PFSK-1 (cell line): ENCODE measurements at regions not wholly inside any gene's neighbourhood (a gene's known extent, or its start where the extent isn't known, plus 50 kb on each side); places are given as distances from the start of the nearest gene placed in this dataset.

Experiments
- FOXP2 ChIP-seq: optimal IDR thresholded peaks from 2 replicates; pipeline ENCODE3; 2011; ENCODE audit warnings: borderline replicate concordance, control low read depth, inconsistent platforms; ENCODE audit not compliant: insufficient read depth; ENCODE audit errors: extremely low read length, extremely low read depth
- POLR2AphosphoS5 ChIP-seq: IDR thresholded peaks from 2 replicates; pipeline ENCODE4 v1.6.1; 2012; ENCODE audit warnings: low read depth, mild to moderate bottlenecking, control low read depth, low read length, moderate library complexity
- SIN3A ChIP-seq: IDR thresholded peaks from 2 replicates; pipeline ENCODE4 v1.6.1; 2012; ENCODE audit warnings: mild to moderate bottlenecking, low read length, moderate library complexity, borderline replicate concordance; ENCODE audit not compliant: insufficient read depth
- TAF1 ChIP-seq: IDR thresholded peaks from 2 replicates; pipeline ENCODE4 v1.6.1; 2012; ENCODE audit warnings: low read length, control low read depth, borderline replicate concordance; ENCODE audit not compliant: insufficient read depth
- TF ChIP-seq, protein P1 (sequence below), 2 experiments: IDR thresholded peaks; 2 replicates each; pipeline versions ENCODE4 v1.6.1 to v1.8.0; 2011 to 2012; ENCODE audit warnings: low read depth in 2 of 2, low read length in 2 of 2, control low read depth in 1 of 2, inconsistent platforms in 1 of 2, mild to moderate bottlenecking in 1 of 2, moderate library complexity in 1 of 2; ENCODE audit not compliant: insufficient read depth in 1 of 2

DNA sequence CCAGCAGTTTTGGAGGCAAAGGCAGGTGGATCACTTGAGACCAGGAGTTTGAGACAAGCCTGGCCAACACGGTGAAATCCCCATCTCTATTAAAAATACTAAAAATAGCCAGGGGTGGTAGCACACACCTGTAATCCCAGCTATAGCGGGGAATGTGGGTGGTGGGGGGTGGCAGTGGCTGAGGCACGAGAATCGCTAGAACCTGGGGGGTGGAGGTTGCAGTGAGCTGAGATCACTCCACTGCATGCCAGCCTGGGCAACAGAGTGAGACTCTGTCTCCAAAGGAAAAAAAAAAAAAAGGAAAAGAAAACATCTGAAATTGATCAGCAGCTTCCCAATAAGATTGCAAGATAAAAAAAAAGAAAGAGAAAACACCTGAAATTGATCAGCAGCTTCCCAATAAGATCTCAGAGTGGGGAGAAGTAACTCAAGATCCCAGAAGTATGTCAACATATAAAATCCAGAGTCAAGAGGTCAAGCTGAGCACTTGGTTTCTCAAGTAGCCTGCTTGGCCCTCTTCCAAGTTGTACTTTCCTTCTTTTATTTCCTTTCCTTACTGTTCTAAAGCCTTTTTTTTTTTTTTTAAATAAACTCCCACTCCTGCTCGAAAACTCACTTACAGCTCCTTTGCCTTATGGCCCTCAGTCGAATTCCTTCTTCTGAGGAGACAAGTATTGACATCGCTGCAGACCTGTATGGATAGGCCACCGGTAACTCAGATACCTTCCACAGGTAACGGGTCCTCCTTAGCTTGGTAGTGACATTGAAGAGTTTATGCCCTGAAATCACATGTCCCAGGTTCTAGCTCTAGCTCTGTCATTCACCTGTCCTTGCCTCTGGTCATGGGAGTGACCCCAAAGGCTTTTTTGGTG lies 368.5 kb upstream of the SYNCRIP start:
- TF ChIP-seq FOXP2, result no peak
- no peak for TF ChIP-seq SIN3A
- no peak for TF ChIP-seq TAF1
- TF ChIP-seq, protein P1, sequence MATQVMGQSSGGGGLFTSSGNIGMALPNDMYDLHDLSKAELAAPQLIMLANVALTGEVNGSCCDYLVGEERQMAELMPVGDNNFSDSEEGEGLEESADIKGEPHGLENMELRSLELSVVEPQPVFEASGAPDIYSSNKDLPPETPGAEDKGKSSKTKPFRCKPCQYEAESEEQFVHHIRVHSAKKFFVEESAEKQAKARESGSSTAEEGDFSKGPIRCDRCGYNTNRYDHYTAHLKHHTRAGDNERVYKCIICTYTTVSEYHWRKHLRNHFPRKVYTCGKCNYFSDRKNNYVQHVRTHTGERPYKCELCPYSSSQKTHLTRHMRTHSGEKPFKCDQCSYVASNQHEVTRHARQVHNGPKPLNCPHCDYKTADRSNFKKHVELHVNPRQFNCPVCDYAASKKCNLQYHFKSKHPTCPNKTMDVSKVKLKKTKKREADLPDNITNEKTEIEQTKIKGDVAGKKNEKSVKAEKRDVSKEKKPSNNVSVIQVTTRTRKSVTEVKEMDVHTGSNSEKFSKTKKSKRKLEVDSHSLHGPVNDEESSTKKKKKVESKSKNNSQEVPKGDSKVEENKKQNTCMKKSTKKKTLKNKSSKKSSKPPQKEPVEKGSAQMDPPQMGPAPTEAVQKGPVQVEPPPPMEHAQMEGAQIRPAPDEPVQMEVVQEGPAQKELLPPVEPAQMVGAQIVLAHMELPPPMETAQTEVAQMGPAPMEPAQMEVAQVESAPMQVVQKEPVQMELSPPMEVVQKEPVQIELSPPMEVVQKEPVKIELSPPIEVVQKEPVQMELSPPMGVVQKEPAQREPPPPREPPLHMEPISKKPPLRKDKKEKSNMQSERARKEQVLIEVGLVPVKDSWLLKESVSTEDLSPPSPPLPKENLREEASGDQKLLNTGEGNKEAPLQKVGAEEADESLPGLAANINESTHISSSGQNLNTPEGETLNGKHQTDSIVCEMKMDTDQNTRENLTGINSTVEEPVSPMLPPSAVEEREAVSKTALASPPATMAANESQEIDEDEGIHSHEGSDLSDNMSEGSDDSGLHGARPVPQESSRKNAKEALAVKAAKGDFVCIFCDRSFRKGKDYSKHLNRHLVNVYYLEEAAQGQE (IDR thresholded peaks at IDR 0.05; ENCODE audit: insufficient read depth in 1 of 2, low read depth in 2 of 2, low read length in 2 of 2), result no peak

DNA sequence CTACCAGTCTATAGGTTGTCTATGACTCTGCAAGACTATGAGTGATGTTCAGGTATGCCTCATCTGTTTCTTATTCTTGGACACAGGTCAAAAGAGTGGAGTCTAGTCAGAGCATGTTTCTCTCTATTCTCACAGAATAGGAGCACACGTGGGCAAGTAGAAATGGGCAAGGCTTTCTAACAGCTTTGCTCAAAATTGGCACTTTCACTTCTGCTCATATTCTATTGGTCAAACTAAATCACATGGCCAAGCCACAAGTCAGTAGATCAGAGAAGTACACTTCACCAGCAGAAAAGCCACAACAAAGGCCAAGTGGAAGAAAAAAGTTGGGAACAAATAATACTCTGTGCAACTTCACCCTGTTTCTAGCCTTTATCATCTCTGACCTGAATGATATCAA lies 354.5 kb upstream of the SYNCRIP start:
- no peak for TF ChIP-seq SIN3A
- no peak for TF ChIP-seq TAF1
- TF ChIP-seq FOXP2, result no peak
- TF ChIP-seq, protein P1 (IDR thresholded peaks at IDR 0.05; ENCODE audit: insufficient read depth in 1 of 2, low read depth in 2 of 2, low read length in 2 of 2), result no peak
- TF ChIP-seq POLR2AphosphoS5, result no peak

DNA sequence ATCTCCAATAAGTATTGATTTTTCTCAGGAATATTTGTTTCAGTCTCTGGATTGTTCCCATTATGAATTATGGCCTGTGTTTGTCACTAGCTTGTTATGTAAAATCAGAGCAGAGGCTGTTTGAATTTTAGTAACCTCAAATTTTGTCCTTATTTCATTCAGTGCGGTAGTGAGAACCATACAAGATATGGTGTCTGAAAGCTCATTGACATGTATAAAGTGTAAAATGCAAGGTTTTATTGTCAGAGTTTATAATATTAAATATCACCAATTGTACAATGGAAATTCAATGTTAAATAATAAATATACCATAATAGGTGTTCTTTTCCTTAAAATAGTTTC lies 353.3 kb upstream of the SYNCRIP start:
- TF ChIP-seq POLR2AphosphoS5 (no peak), FOXP2 (no peak), SIN3A (no peak), TAF1 (no peak)
- TF ChIP-seq, protein P1 (IDR thresholded peaks at IDR 0.05; ENCODE audit: insufficient read depth in 1 of 2, low read depth in 2 of 2, low read length in 2 of 2), result no peak

DNA sequence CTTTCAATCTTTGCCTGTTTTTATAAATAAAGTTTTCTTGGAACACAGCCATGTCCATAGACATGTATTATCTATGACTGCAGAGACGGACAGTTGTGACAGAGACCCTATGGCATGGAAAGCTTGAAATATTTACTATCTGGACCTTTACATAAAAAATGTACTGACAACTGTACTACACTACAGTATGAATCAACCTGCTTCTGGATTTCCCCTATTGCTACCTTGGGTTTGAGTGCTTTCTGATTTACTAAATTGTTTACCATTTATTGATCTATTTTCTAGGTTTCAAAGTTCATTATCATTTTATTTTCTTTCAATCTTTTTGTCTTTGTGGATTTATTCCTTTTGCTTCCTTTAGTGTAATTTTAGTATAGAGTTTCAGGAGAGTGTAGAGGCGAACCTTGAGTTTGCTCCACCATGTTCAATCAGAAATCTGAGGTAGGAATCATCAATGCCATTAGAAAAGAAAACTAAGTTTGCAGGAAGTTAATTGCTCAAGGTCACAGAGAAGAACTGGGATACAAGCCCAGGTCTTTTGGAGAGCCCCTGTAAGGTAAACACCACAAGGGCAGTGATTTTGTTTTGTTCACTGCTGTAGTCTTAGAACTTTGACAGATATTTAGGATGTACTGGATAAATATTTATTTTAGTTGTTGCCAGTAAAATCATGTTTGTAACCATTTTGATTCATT lies 352.8 kb upstream of the SYNCRIP start:
- TF ChIP-seq, protein P1 (IDR thresholded peaks at IDR 0.05; ENCODE audit: insufficient read depth in 1 of 2, low read depth in 2 of 2, low read length in 2 of 2), result no peak
- TF ChIP-seq FOXP2 (no peak), TAF1 (no peak)
